GM12875 (cell line): ENCODE measurements at regions not wholly inside any gene's neighbourhood (a gene's known extent, or its start where the extent isn't known, plus 50 kb on each side); places are given as distances from the start of the nearest gene placed in this dataset.

Experiments
- H3K4me3 ChIP-seq: one replicate; pipeline ENCODE4 v1.5.1; 2011; ENCODE audit warnings: low read depth, low read length, control low read depth
- CTCF ChIP-seq: IDR thresholded peaks from 2 replicates; pipeline ENCODE4 v1.5.1; 2011; ENCODE audit warnings: low read depth, mild to moderate bottlenecking, control low read depth, inconsistent platforms, low read length, moderate library complexity, borderline replicate concordance; ENCODE audit not compliant: insufficient read depth

GRCh38 chr6:105771313-105771970 is 314.7 kb upstream of the PRDM1 start:
- TF ChIP-seq CTCF: no peak

GRCh38 chr6:105769987-105770386 is 316.1 kb upstream of the PRDM1 start:
- TF ChIP-seq CTCF: no peak
- no peak overlapping the region for H3K4me3 ChIP-seq

More at GRCh38 chr6:105771313-105771970, 314.7 kb upstream of the PRDM1 start:
- H3K4me3 ChIP-seq: no peak overlapping the region

DNA sequence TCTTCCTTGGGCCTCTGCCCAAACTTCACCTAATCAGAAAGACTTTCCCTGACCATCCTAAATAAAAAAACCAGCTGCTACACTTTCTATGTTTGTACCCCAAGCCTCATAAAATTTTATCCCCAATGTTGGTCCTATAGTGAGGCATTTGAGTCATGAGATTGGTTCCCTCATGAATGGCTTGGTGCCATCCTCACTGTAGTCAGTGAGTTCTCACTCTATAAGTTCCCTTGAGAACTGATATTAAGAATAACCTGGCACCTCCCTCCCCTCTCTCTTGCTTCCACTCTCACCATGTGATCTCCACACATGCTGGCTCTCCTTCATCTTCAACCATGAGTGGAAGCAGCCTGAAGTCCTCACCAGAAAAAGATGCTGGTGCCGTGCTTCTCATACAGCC is 316.9 kb upstream of the PRDM1 start:
- no peak overlapping the region for H3K4me3 ChIP-seq
- no peak for TF ChIP-seq CTCF

- TF ChIP-seq CTCF: no peak
- H3K4me3 ChIP-seq: no peak overlapping the region
These were observed 318.6 kb upstream of the PRDM1 start for GRCh38 chr6:105767541-105767940.

GRCh38 chr6:105765239-105765638 is 320.9 kb upstream of the PRDM1 start:
- no peak for TF ChIP-seq CTCF
- no peak overlapping the region for H3K4me3 ChIP-seq

- TF ChIP-seq CTCF: no peak
- no peak overlapping the region for H3K4me3 ChIP-seq
These were observed 321.8 kb upstream of the PRDM1 start for GRCh38 chr6:105764315-105764714.

DNA sequence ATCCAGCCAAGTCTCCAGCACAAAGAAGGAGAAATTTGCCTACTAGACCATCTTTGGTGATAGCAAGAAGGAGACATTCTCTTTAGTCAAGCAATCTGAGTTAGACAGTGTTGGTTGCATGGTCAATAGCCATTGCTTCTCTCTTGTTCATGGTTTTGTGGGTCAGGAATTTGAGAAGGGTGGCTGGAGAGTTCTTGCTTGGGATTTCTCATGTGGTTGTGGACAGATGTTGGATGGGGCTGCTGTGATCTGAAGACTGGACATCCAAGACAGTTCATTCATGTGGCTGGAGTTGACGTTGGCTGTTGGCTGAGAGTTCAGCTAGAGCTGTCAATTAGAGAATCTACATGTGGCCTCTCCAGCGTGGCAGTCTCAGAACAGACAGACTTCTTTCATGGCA is 322.3 kb upstream of the PRDM1 start:
- no peak overlapping the region for H3K4me3 ChIP-seq
- TF ChIP-seq CTCF: no peak
